G401 (cell line): ENCODE measurements at regions not wholly inside any gene's neighbourhood (a gene's known extent, or its start where the extent isn't known, plus 50 kb on each side); places are given as distances from the start of the nearest gene placed in this dataset.

ENCODE experiments used
- DNase-seq: peaks from one replicate; pipeline ENCODE4 v3.0.0-alpha.2; 2015; ENCODE audit warnings: low spot score
- in situ Hi-C: cut with HindIII; loops from 2 replicates; pipeline ENCODE4 v1.10.0; 2016; ENCODE audit warnings: low sequenced_read_pairs, mixed read lengths

- peak; percentile 29 for DNase-seq
- in situ Hi-C loops: no loop called here
Measured at GRCh38 chr3:34258271-34258998, 460.0 kb downstream of the PDCD6IP start.

GRCh38 chr3:34260271-34261000 lies 462.0 kb downstream of the PDCD6IP start:
- peak; percentile 87 for DNase-seq
- in situ Hi-C loops: no loop called here

GRCh38 chr3:34261001-34261385 lies 462.6 kb downstream of the PDCD6IP start:
- no peak for DNase-seq
- in situ Hi-C loops: no loop called here

GRCh38 chr3:34263101-34263621 lies 464.7 kb downstream of the PDCD6IP start:
- in situ Hi-C loops: no loop called here

GRCh38 chr3:34264337-34265041 lies 466.1 kb downstream of the PDCD6IP start:
- no peak for DNase-seq
- in situ Hi-C loops: no loop called here

More at GRCh38 chr3:34263101-34263621, 464.7 kb downstream of the PDCD6IP start:
- peak; percentile 89 for DNase-seq

- in situ Hi-C loops: no loop called here
- no peak for DNase-seq
Measured at GRCh38 chr3:34267088-34267487, 468.7 kb downstream of the PDCD6IP start.

GRCh38 chr3:34268032-34268709 lies 469.7 kb downstream of the PDCD6IP start:
- in situ Hi-C loops: no loop called here
- DNase-seq: no peak

GRCh38 chr3:34275811-34276210 lies 477.4 kb downstream of the PDCD6IP start:
- in situ Hi-C loops: no loop called here
- DNase-seq: no peak

- in situ Hi-C loops: no loop called here
Measured at GRCh38 chr3:34276342-34276741, 477.9 kb downstream of the PDCD6IP start.

GRCh38 chr3:34277110-34277509 lies 478.7 kb downstream of the PDCD6IP start:
- DNase-seq: no peak
- in situ Hi-C loops: no loop called here

More at GRCh38 chr3:34276342-34276741, 477.9 kb downstream of the PDCD6IP start:
- DNase-seq: no peak

- in situ Hi-C loops: no loop called here
- no peak for DNase-seq
Measured at GRCh38 chr3:34279901-34280300, 481.5 kb downstream of the PDCD6IP start.

GRCh38 chr3:34283751-34284150 lies 485.3 kb downstream of the PDCD6IP start:
- no peak for DNase-seq
- in situ Hi-C loops: no loop called here

- in situ Hi-C loops: no loop called here
- DNase-seq: no peak
Measured at GRCh38 chr3:34284959-34285826, 486.8 kb downstream of the PDCD6IP start.

GRCh38 chr3:34285827-34286188 lies 487.4 kb downstream of the PDCD6IP start:
- in situ Hi-C loops: no loop called here

GRCh38 chr3:34292605-34293300 lies 494.3 kb downstream of the PDCD6IP start:
- DNase-seq: no peak
- in situ Hi-C loops: no loop called here

More at GRCh38 chr3:34285827-34286188, 487.4 kb downstream of the PDCD6IP start:
- DNase-seq: no peak

GRCh38 chr3:34294240-34294639 lies 495.8 kb downstream of the PDCD6IP start:
- no peak for DNase-seq
- in situ Hi-C loops: no loop called here

GRCh38 chr3:34296796-34297195 lies 498.4 kb downstream of the PDCD6IP start:
- in situ Hi-C loops: no loop called here
- no peak for DNase-seq

GRCh38 chr3:34298653-34299052 lies 500.2 kb downstream of the PDCD6IP start:
- in situ Hi-C loops: no loop called here
- DNase-seq: no peak
